T-helper 2 cell treated with Interferon-gamma antibody and Interleukin-4, amounts not matched to agents 5 μg/mL and 100 μg/mL, for 36 hours (primary cell): ENCODE measurements at regions not wholly inside any gene's neighbourhood (a gene's known extent, or its start where the extent isn't known, plus 50 kb on each side); places are given as distances from the start of the nearest gene placed in this dataset.

Experiments
- DNase-seq: peaks from one replicate; pipeline ENCODE4 v3.0.0; 2021; ENCODE audit warnings: low spot score
- H3K27ac Mint-ChIP-seq: one replicate; pipeline ENCODE4 v1.8.0; 2021; ENCODE audit warnings: mild to moderate bottlenecking, mixed read lengths
- H3K27me3 Mint-ChIP-seq: one replicate; pipeline ENCODE4 v1.8.0; 2021; ENCODE audit warnings: low read depth, mixed read lengths
- H3K36me3 Mint-ChIP-seq: one replicate; pipeline ENCODE4 v1.8.0; 2021; ENCODE audit warnings: low read depth, mixed read lengths
- H3K4me1 Mint-ChIP-seq: one replicate; pipeline ENCODE4 v1.8.0; 2021; ENCODE audit warnings: low read depth, mixed read lengths
- H3K4me3 Mint-ChIP-seq: one replicate; pipeline ENCODE4 v1.8.0; 2022; ENCODE audit warnings: mild to moderate bottlenecking, moderate library complexity, mixed read lengths
- H3K9me3 Mint-ChIP-seq: one replicate; pipeline ENCODE4 v1.8.0; 2021; ENCODE audit warnings: mixed read lengths

DNA sequence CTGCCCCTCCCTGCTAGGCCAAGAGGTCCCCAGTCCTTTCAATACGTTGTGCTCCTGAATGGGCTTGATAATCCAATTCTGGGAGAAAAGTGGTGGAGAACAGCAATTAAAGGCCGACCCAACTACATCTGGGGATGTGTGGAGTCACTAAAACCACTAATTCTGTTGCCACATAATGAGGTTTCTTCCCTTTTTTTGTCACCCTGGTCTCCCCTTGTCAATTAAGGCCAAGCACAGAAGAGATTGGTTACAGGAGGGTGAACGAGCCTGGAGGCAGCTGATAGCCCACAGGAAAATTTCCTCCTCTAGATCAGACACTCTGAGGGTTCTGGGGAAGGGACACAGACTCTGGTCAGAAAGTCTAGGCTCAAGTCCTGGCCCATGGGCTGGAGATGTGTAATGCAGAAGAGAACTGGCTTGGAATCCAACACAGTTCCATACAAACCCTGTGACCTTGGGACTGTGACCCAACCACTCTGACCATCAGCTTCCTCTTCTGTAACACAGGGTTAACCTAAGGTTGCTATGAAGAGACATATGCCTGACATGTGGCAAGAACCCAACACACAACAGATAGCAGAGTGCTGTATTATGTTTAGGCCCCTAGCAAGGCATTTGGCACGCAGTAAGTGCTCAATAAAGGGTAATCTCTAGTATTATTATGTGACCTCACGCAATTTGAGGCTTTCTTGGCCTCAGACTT is 146.4 kb downstream of the CHST1 start:
- no peak for DNase-seq
- H3K4me1 Mint-ChIP-seq: no peaks in the 10 kb centered on the region
- H3K4me3 Mint-ChIP-seq: no peak overlapping the region
- no peak overlapping the region for H3K27ac Mint-ChIP-seq
- no peaks in the 10 kb centered on the region for H3K27me3 Mint-ChIP-seq
- H3K36me3 Mint-ChIP-seq: no peaks in the 10 kb centered on the region
- H3K9me3 Mint-ChIP-seq: peaks cover 5% of the 10 kb centered on the region

DNA sequence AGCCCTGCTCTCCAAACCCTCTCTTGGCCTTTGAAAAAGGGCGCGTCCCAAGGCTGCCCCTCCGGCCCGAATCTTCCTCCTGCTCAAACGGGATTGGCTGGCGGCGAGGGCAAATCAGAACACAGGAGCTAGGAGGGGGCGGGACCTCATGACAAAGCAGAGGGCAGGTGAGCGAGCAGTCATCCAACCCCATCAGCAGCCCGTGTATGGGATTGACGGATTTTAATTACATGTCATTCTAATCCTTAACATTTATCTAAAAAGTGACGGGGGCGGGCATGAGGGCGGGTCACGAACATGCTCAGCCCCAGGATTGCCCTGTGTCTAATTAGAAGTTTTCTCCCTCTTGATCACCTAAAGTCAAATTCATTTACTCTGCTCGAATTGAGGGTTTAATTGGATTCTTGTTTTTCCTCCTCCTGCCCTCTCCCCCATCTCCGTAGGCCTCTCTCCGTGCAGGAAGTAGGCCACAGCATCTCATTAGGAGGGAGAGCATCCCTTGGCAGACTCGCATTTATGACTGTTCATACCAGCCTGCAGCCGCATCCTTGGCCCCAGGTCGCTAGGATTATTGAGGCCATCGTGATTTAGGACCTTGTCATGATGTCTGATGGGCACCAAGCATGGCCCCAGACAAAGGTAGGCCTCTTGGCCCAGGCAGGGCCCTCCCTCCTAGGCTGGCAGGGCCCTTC is 147.1 kb downstream of the CHST1 start:
- H3K27me3 Mint-ChIP-seq: no peaks in the 10 kb centered on the region
- no peaks in the 10 kb centered on the region for H3K4me1 Mint-ChIP-seq
- H3K4me3 Mint-ChIP-seq: no peak overlapping the region
- no peak for DNase-seq
- peaks cover 5% of the 10 kb centered on the region for H3K9me3 Mint-ChIP-seq
- H3K36me3 Mint-ChIP-seq: no peaks in the 10 kb centered on the region
- no peak overlapping the region for H3K27ac Mint-ChIP-seq

GRCh38 chr11:45517171-45517770 is 148.2 kb downstream of the CHST1 start:
- Mint-ChIP-seq H3K9me3 (no peaks in the 10 kb centered on the region), H3K27ac (no peak overlapping the region), H3K4me3 (no peak overlapping the region), H3K36me3 (no peaks in the 10 kb centered on the region), H3K27me3 (no peaks in the 10 kb centered on the region), H3K4me1 (no peaks in the 10 kb centered on the region)
- DNase-seq: no peak

DNA sequence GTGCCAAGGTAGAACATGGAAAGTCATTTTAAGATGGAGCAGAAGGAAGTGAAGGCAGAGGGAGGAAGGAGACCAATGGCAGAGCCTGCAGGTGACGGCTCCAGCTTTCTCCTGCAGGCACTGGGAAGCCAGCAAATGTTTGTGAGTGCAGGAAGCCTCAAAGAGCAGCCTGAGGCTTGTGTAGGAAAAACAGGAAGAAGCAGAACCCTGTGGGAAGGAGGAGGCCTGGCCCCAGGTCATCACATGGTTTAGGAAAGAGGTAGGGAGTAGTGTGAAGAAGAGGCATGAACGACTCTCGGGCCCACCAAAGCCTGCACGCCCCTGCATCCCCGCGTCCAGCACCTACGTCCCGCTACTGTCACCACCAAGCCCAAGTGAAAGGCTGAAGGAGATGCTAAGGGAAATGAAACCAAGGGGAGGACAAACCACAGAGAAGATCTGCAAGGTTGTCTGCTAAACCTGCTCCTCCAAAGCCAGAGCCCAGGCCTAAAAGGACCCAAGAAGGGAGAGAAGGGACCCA is 151.5 kb downstream of the CHST1 start:
- no peaks in the 10 kb centered on the region for H3K36me3 Mint-ChIP-seq

GRCh38 chr11:45512471-45513148 is 152.8 kb downstream of the CHST1 start:
- H3K27me3 Mint-ChIP-seq: no peaks in the 10 kb centered on the region
- no peak overlapping the region for H3K4me3 Mint-ChIP-seq
- H3K36me3 Mint-ChIP-seq: no peaks in the 10 kb centered on the region
- no peak for DNase-seq
- H3K9me3 Mint-ChIP-seq: no peaks in the 10 kb centered on the region
- H3K27ac Mint-ChIP-seq: no peak overlapping the region
- H3K4me1 Mint-ChIP-seq: no peaks in the 10 kb centered on the region

More for the DNA sequence above, 151.5 kb downstream of the CHST1 start:
- H3K4me3 Mint-ChIP-seq: no peak overlapping the region
- no peaks in the 10 kb centered on the region for H3K9me3 Mint-ChIP-seq
- H3K27ac Mint-ChIP-seq: no peak overlapping the region
- H3K4me1 Mint-ChIP-seq: no peaks in the 10 kb centered on the region
- no peak for DNase-seq
- H3K27me3 Mint-ChIP-seq: no peaks in the 10 kb centered on the region

- H3K4me3 Mint-ChIP-seq: no peak overlapping the region
- H3K27ac Mint-ChIP-seq: no peak overlapping the region
- H3K4me1 Mint-ChIP-seq: no peaks in the 10 kb centered on the region
Measured at GRCh38 chr11:45511566-45511965, 153.9 kb downstream of the CHST1 start.

DNA sequence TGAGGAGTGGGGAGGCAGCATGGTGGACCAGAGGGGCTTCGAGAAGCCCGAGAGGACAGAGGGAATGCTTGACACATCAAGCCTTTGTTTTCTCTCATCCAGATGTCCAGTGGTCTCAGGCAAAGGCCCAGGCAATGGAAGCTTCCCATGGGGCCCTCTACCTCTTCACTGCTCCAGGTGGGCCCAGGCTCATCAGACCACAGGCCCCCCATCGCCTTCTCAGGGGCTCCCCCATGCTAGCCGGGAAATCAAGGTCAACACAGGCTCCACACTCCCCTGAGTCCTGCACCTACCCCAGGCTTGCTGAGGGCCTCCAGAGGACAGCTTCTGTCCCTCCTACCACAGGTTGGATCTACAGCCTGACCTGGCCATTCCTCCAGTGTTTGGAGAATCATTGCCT is 157.5 kb downstream of the CHST1 start:
- Mint-ChIP-seq H3K27ac (no peak overlapping the region), H3K4me1 (no peaks in the 10 kb centered on the region), H3K27me3 (no peaks in the 10 kb centered on the region), H3K4me3 (no peak overlapping the region), H3K9me3 (no peaks in the 10 kb centered on the region), H3K36me3 (no peaks in the 10 kb centered on the region)
- DNase-seq: no peak

More at GRCh38 chr11:45511566-45511965, 153.9 kb downstream of the CHST1 start:
- no peak for DNase-seq
- Mint-ChIP-seq H3K36me3 (no peaks in the 10 kb centered on the region), H3K9me3 (no peaks in the 10 kb centered on the region), H3K27me3 (no peaks in the 10 kb centered on the region)

- Mint-ChIP-seq H3K9me3 (no peaks in the 10 kb centered on the region), H3K27ac (no peak overlapping the region), H3K4me3 (no peak overlapping the region), H3K4me1 (no peaks in the 10 kb centered on the region), H3K36me3 (no peaks in the 10 kb centered on the region), H3K27me3 (peaks cover 16% of the 10 kb centered on the region)
- DNase-seq: no peak
Measured at GRCh38 chr11:45503311-45503710, 162.1 kb downstream of the CHST1 start.

DNA sequence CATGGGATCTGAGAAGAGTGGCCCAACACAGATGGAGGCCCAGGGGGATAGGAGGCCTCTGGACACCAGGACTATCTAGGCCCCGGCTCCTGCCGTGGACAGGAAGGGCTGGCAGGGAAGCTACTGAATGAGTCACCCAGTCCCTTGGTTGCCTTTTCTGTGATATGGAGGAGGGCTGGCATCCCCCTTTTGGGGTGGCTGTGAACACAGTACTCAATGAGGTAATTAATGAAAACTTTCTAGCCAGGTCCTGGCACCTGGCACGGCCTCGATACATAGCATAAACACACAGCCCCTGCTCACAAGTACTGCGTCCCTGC is 163.2 kb downstream of the CHST1 start:
- DNase-seq: no peak
- Mint-ChIP-seq H3K36me3 (no peaks in the 10 kb centered on the region), H3K27ac (no peak overlapping the region), H3K27me3 (peaks cover 26% of the 10 kb centered on the region), H3K4me3 (no peak overlapping the region), H3K4me1 (no peaks in the 10 kb centered on the region), H3K9me3 (no peaks in the 10 kb centered on the region)

DNA sequence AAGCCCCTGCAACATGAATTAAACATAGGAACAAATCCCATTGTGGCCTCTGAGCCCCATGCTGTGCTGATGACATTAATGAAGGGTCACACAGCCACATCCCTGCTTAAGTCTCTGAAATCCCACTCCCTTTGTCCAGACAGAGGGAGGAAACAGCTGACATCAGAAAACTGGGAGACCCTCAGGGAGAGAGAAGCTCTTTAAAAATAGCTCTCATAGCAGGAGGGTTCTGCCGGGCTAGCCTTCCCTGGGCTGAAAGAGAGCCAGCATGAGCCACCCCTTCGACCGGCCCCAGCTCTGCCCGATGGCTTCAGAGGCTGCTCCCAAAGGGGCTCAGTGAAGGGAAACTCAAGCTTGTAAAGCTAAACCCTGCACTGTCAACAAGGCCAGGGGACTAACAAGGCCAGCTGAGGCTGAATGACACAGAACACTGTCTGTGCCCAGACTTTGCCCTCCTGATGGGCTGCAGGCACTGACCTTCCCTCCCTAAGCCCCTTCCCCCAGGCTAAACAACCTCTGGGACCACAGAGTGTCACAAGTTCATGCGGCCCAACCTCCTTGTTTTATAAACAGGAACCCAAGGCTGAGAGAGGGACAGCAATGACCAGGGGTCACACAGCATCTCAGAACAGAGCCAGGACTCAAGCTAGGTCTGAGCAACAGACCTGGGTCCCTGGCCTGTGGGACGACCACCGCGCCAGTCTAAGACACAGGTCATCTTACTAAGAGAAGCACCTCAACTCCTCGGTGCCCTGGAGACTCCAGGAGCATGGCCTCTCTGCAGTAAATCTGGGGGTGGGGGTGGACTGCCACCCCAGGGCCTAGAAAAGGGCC is 163.8 kb downstream of the CHST1 start:
- Mint-ChIP-seq H3K4me1 (no peaks in the 10 kb centered on the region), H3K27ac (no peak overlapping the region), H3K4me3 (no peak overlapping the region), H3K27me3 (peaks cover 27% of the 10 kb centered on the region), H3K9me3 (no peaks in the 10 kb centered on the region), H3K36me3 (no peaks in the 10 kb centered on the region)
- DNase-seq: no peak

GRCh38 chr11:45500451-45500850 is 165.0 kb downstream of the CHST1 start:
- no peak overlapping the region for H3K4me3 Mint-ChIP-seq
- H3K27ac Mint-ChIP-seq: no peak overlapping the region

GRCh38 chr11:45494738-45495137 is 170.7 kb downstream of the CHST1 start:
- no peak for DNase-seq
- Mint-ChIP-seq H3K27ac (no peak overlapping the region), H3K4me1 (peaks cover 2% of the 10 kb centered on the region), H3K4me3 (no peak overlapping the region), H3K36me3 (no peaks in the 10 kb centered on the region), H3K9me3 (no peaks in the 10 kb centered on the region), H3K27me3 (peaks cover 20% of the 10 kb centered on the region)

More at GRCh38 chr11:45500451-45500850, 165.0 kb downstream of the CHST1 start:
- DNase-seq: no peak
- Mint-ChIP-seq H3K27me3 (peaks cover 27% of the 10 kb centered on the region), H3K9me3 (no peaks in the 10 kb centered on the region), H3K36me3 (no peaks in the 10 kb centered on the region), H3K4me1 (no peaks in the 10 kb centered on the region)

- Mint-ChIP-seq H3K27ac (no peak overlapping the region), H3K9me3 (no peaks in the 10 kb centered on the region), H3K4me3 (no peak overlapping the region), H3K4me1 (peaks cover 2% of the 10 kb centered on the region), H3K36me3 (no peaks in the 10 kb centered on the region), H3K27me3 (no peaks in the 10 kb centered on the region)
- DNase-seq: no peak
Measured at GRCh38 chr11:45489281-45489905, 176.0 kb downstream of the CHST1 start.
